Gastrocnemius medialis (tissue), 4 donors: ENCODE measurements at regions not wholly inside any gene's neighbourhood (a gene's known extent, or its start where the extent isn't known, plus 50 kb on each side); places are given as distances from the start of the nearest gene placed in this dataset.

Experiments used
- ATAC-seq, 2 donors: fragments of 150-250 bp; one replicate each; pipeline ENCODE4 v1.9.1; 2016
- DNase-seq, 2 donors: peaks; one replicate each; pipeline ENCODE4 v3.0.0-alpha.2; 2019
- H3K27ac ChIP-seq, 4 donors: fragments of 200-600 bp; sonication (generic); 1 replicate in 1 of 4; 2 replicates in 3 of 4; pipeline ENCODE4 v1.5.1; 2016 to 2018; ENCODE audit warnings: mild to moderate bottlenecking in 2 of 4, moderate library complexity in 1 of 4
- H3K27me3 ChIP-seq, 3 donors: fragments of 200-600 bp; sonication (generic) in 2 of 3; 1 replicate in 1 of 3; 2 replicates in 2 of 3; pipeline versions ENCODE4 v1.5.1 to v1.6.0; 2016 to 2019; ENCODE audit warnings: mild to moderate bottlenecking in 1 of 3, moderate library complexity in 1 of 3
- H3K36me3 ChIP-seq, 2 donors: fragments of 200-600 bp; sonication (generic) in 1 of 2; one replicate each; pipeline ENCODE4 v1.5.1; 2017 to 2018
- H3K4me1 ChIP-seq, 2 donors: fragments of 200-600 bp; sonication (generic) in 1 of 2; one replicate each; pipeline ENCODE4 v1.5.1; 2016 to 2017; ENCODE audit warnings: mild to moderate bottlenecking in 2 of 2
- H3K4me3 ChIP-seq, 4 donors: fragments of 200-600 bp; sonication (generic) in 3 of 4; 1 replicate in 1 of 4; 2 replicates in 3 of 4; pipeline ENCODE4 v1.5.1; 2016 to 2019; ENCODE audit warnings: mild to moderate bottlenecking in 2 of 4
- H3K9me3 ChIP-seq, 3 donors: fragments of 200-600 bp; sonication (generic) in 2 of 3; 1 replicate in 1 of 3; 2 replicates in 2 of 3; pipeline ENCODE4 v1.5.1; 2016 to 2019
- CTCF ChIP-seq, 5 experiments: fragments of 450-650 bp in 3 of 5; fragments of 200-600 bp in 2 of 5; sonication (generic) in 2 of 5; IDR thresholded peaks in 4 of 5; conservative IDR thresholded peaks in 1 of 5; 1 replicate in 4 of 5; 2 replicates in 1 of 5; pipeline ENCODE4 v1.5.1; 2016 to 2019; ENCODE audit warnings: antibody characterized with exemption in 5 of 5, mild to moderate bottlenecking in 3 of 5, moderate library complexity in 3 of 5
- POLR2A ChIP-seq, 2 donors: fragments of 450-650 bp; IDR thresholded peaks; one replicate each; pipeline ENCODE4 v1.6.1; 2017; ENCODE audit warnings: antibody characterized with exemption in 2 of 2, mild to moderate bottlenecking in 2 of 2, moderate library complexity in 2 of 2
- in situ Hi-C, 4 donors: fragments of 200-750 bp; cut with MboI; loops; one replicate each; pipeline versions ENCODE4 v1.15.0 to v1.8.0; 2017; ENCODE audit warnings: low sequenced_read_pairs in 4 of 4
- intact Hi-C: fragments of 100-400 bp; cut with DNase I; formaldehyde crosslinking; loops from one replicate; pipeline ENCODE4 v1.15.1; 2023; ENCODE audit warnings: low total_unique reads

GRCh38 chr13:56893843-56894242 is 246.9 kb upstream of the PRR20A start:
- ATAC-seq = no peak
- no peak overlapping the region for H3K27ac ChIP-seq
- no peaks in the 10 kb centered on the region for H3K36me3 ChIP-seq
- TF ChIP-seq CTCF (IDR thresholded peaks at IDR 0.05 in 4 of 5, conservative IDR thresholded peaks at IDR 0.05 in 1 of 5) (no peak), POLR2A (IDR thresholded peaks at IDR 0.05) (no peak)
- no peaks in the 10 kb centered on the region for H3K4me1 ChIP-seq
- no peaks in the 10 kb centered on the region for H3K9me3 ChIP-seq
- no peak overlapping the region for H3K4me3 ChIP-seq
- in situ Hi-C loops (no loop called here), intact Hi-C loops (no loop called here)
- no peaks in the 10 kb centered on the region for H3K27me3 ChIP-seq
- no peak for DNase-seq

- H3K4me3 ChIP-seq = no peak overlapping the region
- H3K36me3 ChIP-seq = no peaks in the 10 kb centered on the region
- ATAC-seq (no peak), DNase-seq (no peak)
- in situ Hi-C loops (no loop called here), intact Hi-C loops (no loop called here)
- no peaks in the 10 kb centered on the region for H3K4me1 ChIP-seq
- H3K27ac ChIP-seq = no peak overlapping the region
- no peak for TF ChIP-seq CTCF (IDR thresholded peaks at IDR 0.05 in 4 of 5, conservative IDR thresholded peaks at IDR 0.05 in 1 of 5)
- TF ChIP-seq POLR2A (IDR thresholded peaks at IDR 0.05) = no peak
- no peaks in the 10 kb centered on the region for H3K27me3 ChIP-seq
- H3K9me3 ChIP-seq = no peaks in the 10 kb centered on the region
These were observed 240.0 kb upstream of the PRR20A start for GRCh38 chr13:56900549-56901279.

GRCh38 chr13:56902276-56902675 is 238.4 kb upstream of the PRR20A start:
- H3K36me3 ChIP-seq = no peaks in the 10 kb centered on the region
- H3K9me3 ChIP-seq = no peaks in the 10 kb centered on the region
- no peak overlapping the region for H3K27ac ChIP-seq
- H3K4me3 ChIP-seq = no peak overlapping the region
- no peak for DNase-seq
- intact Hi-C loops = no loop called here
- in situ Hi-C loops = no loop called here
- H3K27me3 ChIP-seq = no peaks in the 10 kb centered on the region
- no peak for ATAC-seq
- H3K4me1 ChIP-seq = no peaks in the 10 kb centered on the region
- TF ChIP-seq POLR2A (IDR thresholded peaks at IDR 0.05) (no peak), CTCF (IDR thresholded peaks at IDR 0.05 in 4 of 5, conservative IDR thresholded peaks at IDR 0.05 in 1 of 5) (no peak)

- in situ Hi-C loops (no loop called here), intact Hi-C loops (no loop called here)
- Histone ChIP-seq H3K4me1 (no peaks in the 10 kb centered on the region), H3K27ac (no peak overlapping the region), H3K9me3 (no peaks in the 10 kb centered on the region), H3K27me3 (no peaks in the 10 kb centered on the region), H3K4me3 (no peak overlapping the region), H3K36me3 (no peaks in the 10 kb centered on the region)
- TF ChIP-seq CTCF (IDR thresholded peaks at IDR 0.05 in 4 of 5, conservative IDR thresholded peaks at IDR 0.05 in 1 of 5) = no peak
- no peak for TF ChIP-seq POLR2A (IDR thresholded peaks at IDR 0.05)
- no peak for DNase-seq
- ATAC-seq = no peak
These were observed 236.9 kb upstream of the PRR20A start for GRCh38 chr13:56903710-56904282.
